Activated CD8-positive, alpha-beta memory T cell treated with anti-CD3 and anti-CD28 coated beads for 36 hours (primary cell): ENCODE measurements at regions not wholly inside any gene's neighbourhood (a gene's known extent, or its start where the extent isn't known, plus 50 kb on each side); places are given as distances from the start of the nearest gene placed in this dataset.

Experiments
- CTCF ChIA-PET: fragments of 350-600 bp; sonication (Branson Sonifier 250); formaldehyde crosslinking; loops from one replicate; lab custom pipeline; 2021; ENCODE audit warnings: antibody characterized with exemption; lab: Charles Lee
- POLR2A ChIA-PET: fragments of 350-600 bp; sonication (Branson Sonifier 250); formaldehyde crosslinking; loops from one replicate; lab custom pipeline; 2021; ENCODE audit warnings: antibody characterized with exemption; lab: Charles Lee

DNA sequence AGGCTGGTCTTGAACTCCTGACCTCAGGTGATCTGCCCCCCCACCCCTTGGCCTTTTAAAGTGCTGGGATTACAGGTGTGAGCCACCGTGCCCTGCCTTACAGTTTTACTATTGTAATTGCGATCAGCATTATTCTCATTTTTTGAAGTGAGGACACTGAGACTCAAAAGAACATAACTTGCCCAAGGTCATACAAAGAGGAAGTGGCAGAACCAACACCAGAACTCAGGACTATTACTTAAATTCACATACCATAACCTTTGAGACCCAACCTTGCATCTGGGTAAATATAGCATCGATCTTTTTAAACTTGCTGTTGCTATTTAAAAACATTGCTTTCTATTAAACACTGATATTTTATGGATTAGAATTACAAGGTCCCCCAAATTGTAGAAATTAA lies 54.2 kb downstream of the FOXI1 start:
- CTCF ChIA-PET = interaction anchor here (0.6 kb wide), 1 partner anchor 16 kb away, joined by 3 read pairs; no protein-coding TSS in a partner anchor

DNA sequence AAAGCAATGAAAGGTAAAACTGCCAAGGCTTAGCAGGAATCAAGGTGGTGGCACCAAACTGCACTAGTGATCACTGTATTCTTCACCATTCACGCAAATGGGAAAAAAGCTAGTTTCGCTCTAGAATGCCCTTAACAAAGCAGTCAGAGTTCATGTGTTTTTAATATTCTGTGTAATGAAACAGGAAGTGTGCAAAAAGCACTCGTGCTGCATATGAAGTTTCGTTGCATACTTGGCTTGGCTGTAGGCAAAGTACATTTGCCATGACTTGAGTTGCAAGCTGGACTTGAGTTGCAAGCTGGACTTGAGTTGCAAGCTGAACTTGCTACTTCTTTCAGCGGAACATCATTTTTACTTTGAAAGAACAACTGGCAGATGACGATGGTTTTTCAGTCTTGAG lies 55.4 kb downstream of the FOXI1 start:
- ChIA-PET CTCF (no interaction called here), POLR2A (no interaction called here)

More for the DNA sequence above, 54.2 kb downstream of the FOXI1 start:
- POLR2A ChIA-PET = no interaction called here

DNA sequence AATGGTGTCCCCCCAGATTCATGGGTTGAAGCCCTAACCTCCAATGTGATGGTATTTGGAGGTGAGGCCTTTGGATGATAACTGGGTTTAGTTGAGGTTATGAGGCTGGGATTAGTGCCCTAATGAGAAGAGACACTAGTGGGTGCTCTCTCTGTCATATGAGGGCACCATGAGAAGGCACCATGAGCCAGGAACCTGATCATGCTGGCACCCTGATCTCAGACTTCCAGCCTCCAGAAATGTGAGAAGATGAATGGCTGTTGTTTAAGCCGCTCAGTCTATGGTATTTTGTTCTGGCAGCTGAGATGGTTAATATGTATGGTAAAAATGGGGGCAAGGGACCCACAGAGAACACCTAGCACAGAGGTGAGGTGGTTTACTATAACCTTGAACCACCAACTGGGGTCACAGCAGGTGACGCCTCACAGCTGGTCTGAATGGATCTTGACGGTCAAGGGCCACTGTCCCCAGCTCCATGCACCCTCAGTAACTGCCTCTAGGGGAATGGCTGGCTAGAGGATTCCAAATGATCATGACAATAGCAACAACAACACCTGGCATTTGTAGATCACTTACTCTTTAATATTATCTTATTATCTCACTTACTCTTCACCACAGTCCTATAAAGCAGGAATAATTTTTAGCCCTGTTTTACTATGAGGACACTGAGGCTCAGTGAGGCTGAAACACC lies 57.1 kb downstream of the FOXI1 start:
- POLR2A ChIA-PET = no interaction called here
- CTCF ChIA-PET = no interaction called here

DNA sequence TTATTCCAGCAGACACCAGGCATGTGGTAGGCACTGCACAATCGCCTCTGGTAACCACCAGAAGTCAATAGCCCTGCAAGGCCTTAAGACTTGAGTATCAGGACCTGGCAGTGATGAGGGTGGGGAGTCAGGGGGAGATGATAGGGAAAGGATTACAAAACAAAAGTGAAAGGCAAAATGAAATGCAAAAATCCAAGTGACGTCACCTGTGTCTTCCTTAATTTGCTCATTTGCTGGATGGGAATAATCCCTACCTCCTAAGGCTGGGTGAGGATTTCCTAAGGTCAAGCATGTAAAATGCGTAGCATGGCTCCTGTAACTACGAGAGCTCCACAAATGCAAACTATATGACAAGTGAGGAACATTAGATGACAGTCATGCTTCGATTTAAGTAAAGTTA lies 58.4 kb downstream of the FOXI1 start:
- CTCF ChIA-PET = no interaction called here
- POLR2A ChIA-PET = no interaction called here

DNA sequence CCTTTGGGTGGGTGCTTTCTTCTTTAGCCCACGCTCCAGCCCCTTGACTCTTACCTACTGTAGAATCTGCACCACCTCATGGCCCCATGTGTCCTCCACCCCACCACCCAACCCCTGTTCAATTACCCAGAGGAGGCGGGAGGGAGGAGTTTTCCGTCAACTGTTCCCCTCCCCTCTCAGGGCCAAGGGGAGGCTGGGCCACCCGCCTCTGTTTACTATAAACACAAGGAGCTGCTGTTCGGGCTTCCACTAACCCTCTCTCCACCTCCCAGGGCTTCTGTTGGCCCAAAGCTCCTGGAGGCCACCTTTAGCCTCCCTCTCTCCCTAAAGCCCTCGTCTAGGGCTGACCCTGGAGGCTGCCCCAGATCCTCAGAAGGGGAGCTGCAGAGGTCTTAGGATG lies 59.2 kb downstream of the FOXI1 start:
- POLR2A ChIA-PET = no interaction called here
- CTCF ChIA-PET = no interaction called here

DNA sequence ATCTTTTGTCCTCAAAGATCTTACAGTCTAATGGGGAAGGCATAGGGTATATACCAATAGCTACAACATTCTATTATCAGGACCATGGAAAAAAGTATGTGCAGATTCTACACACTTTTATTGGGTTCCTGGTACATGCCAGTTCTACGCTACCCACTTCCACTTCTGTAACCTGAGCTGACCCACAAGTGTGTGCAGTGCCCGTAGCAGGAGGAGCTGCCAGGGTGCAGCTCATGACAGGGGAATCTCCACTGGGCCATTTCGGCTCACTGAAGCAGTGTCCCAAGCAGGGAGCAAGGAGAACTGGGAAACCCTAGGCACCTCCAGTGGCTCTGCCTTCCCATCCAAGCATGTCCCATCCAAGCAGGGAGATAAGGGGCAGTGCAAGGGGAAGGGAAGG lies 60.4 kb downstream of the FOXI1 start:
- POLR2A ChIA-PET = no interaction called here
- CTCF ChIA-PET = no interaction called here

DNA sequence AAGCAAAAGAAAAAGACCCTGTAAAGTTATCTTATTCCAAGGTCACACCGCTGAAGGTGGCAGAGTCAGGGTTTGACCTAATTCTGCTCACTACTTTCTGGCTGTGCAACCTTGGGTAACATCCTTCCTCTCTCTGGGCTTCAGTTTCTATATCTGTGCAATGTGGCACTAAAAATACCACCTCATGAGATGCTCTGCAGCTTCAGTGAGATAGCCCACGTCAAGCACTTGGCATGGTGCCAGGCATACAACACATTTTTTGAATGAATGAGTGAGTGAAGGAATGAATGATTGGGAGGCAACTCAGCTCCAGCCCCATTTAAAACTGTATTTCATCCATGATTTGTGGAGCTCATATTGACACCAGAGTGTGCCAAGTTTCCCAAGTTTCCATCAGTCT lies 62.3 kb downstream of the FOXI1 start:
- CTCF ChIA-PET = no interaction called here

DNA sequence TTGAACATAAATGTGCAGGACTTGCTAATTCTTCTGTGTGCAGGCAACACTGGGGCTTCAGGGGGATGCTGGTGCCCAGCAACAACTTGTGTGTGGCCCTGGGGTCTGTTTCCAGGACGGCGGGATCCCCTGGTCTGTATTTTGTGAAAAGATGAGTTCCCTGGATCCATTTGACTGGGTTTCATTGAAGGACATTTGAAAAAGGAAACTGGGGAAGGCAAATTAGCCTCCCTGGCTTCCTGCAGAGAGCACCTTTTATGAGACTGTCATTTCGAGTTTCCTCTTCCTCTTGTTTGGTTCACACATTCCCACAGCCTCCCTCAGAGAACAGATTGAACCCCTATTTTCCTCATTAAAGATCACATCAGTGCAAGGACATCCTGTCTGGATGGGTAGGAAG lies 63.1 kb downstream of the FOXI1 start:
- POLR2A ChIA-PET = no interaction called here
- CTCF ChIA-PET = no interaction called here

More for the DNA sequence above, 62.3 kb downstream of the FOXI1 start:
- POLR2A ChIA-PET = no interaction called here

DNA sequence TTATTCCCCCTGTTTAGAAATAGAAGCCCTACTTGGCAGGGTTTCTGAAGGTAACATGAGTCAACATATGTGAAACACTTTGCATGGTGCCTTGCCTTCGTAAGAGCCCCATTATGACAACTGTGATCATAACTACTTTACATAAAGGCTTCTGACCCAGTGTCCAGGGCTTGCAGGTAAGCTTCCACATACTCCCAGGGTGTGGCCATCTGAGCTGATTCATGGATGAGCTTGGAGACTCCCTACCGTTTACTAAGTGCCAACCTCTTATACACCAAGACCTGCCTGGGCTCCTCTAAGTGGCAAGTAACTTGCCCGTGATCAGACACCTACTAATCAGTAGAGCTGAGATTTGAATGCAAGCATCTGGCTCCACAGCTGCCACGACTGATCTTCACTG lies 62.8 kb upstream of the C5orf58 start:
- ChIA-PET POLR2A (no interaction called here), CTCF (no interaction called here)

DNA sequence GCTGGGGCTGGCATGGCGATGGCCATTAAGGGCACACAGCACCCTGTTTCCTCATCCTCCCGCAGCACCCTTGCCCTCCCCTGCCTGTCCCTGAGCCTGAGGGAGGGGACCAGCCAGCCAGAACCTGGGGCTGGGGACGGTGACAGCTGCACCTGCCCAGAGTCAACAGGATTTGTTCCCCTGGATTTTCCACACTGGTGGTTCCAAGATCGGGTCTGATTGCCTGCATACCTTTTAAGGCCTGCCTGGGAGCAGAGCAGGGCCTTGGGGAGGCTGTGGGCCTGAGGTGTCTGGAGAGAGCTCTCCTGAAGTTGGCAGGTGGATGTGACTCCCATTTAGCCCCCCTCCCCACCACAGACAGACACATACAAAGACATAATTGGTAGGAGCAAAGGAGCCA lies 61.0 kb upstream of the C5orf58 start:
- ChIA-PET POLR2A (no interaction called here), CTCF (no interaction called here)

DNA sequence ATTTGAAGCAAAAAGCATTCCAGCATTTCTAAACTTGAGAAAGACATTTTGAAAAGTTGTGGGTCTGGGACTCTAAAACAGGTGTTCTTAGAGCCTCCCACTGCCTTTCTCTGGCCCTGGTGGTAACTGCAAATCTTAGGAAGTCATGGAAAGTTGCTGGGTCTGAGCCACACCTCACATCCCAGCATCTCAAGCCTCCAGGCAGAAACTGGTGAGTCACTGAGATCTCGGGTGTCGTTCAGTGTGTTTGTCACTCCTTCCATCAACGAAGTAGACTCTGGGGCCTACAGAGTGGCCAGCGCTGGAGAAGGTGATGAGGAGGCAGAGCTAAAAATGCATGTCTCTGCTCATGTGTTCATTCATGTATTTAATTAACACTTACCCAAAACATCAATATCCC lies 59.6 kb upstream of the C5orf58 start:
- CTCF ChIA-PET = no interaction called here

DNA sequence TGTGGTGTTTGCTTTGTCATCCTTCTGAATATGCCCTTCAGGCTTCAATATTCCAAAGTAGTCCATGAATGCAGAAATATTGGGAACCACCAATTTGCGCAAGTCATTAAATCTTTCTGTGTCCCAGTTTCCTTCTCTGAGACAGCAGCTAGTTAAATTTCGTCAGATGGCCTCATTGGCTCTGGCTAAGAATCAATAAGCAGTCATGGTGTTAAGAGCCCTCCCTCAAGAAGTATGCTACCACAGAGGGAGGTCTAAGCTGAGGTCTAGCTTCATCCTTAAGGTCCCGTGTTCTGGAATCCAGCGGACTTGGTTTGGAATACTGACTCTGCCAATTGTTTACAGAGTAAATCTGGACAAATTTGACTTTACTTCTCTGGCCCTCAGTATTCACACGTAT lies 59.1 kb upstream of the C5orf58 start:
- ChIA-PET POLR2A (no interaction called here), CTCF (no interaction called here)

More for the DNA sequence above, 59.6 kb upstream of the C5orf58 start:
- POLR2A ChIA-PET = no interaction called here

DNA sequence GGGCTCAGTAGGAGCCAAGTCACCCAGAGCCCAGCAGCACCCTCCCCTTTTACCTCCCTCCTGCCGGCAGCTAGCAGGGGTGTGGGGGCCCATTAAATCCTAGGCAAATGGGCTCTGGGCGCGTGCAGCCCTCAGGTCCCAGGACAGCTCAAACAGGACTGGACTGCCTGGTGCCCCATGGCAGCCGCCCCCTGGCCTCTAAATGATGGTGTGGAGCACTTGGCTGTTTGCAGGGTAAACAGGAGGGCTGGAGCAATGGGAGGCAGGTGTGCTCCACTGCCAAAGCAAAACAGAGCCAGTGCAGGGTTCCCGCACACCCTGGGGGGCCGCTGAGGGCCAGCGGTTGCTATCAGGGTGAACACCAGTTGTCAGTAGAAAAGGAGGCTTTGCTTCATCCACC lies 55.9 kb upstream of the C5orf58 start:
- ChIA-PET CTCF (no interaction called here), POLR2A (no interaction called here)

DNA sequence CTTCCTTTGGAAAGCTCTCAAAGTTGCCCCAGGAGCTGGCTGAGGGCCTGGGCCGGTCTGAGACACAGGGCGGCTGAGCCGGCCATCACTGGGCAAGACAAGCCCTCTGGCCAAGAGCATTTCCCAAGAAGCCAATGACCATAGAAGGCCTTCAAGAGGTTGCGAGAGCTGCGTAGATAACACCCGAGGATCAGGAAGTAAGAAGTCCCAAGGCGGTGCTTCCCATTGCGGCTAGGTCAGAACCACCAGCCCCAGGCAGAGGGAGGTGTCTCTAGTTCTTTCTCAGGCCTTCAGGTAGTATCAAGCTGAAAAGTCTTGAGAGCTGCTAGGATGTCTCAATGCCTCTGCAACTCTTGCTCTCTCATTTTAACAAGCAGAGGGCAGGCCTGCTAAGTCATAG lies 54.0 kb upstream of the C5orf58 start:
- POLR2A ChIA-PET = no interaction called here

DNA sequence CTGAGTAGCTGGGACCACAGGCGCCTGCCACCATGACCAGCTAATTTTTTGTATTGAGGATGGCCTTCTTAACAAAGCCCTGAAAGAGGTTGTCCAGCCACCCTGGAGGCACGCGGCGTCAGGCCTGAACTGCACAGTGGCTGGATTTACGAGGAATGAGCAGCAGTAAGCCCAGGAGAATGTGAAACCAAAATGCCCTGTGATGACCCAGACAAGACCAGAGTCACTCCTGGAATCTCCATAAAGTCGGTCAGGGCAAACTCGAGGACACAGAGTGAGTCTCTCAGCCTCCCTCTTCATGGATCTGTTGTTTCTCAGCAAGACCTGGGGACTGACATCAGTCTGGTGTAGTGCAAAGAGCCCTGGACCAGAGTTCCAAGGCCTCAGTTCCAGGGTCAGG lies 53.2 kb upstream of the C5orf58 start:
- ChIA-PET POLR2A (no interaction called here), CTCF (interaction anchor here (0.7 kb wide), 1 partner anchor 416 kb away, joined by 3 read pairs; no protein-coding TSS in a partner anchor)

More for the DNA sequence above, 54.0 kb upstream of the C5orf58 start:
- CTCF ChIA-PET = no interaction called here

DNA sequence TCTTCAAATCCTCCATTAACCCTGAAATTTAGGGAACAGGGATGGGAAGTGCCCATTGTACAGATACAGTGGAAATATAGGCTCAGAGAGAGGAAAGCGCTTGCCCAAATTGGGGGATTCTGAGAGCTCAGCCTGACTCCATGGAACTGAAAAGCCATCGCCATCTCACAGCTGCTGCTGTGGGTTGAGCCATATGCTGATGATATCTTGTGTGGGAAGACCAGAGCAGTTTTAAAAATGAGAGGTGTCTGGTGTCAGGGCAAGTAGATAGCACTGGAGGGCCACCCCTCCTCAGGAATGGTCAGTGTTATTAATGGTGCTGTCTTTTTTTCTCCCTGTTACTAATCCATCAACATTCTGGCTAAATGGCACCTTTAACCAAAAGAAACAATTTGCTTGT lies 50.9 kb upstream of the C5orf58 start:
- ChIA-PET CTCF (no interaction called here), POLR2A (interaction anchor here (0.5 kb wide), 1 partner anchor 201 kb away, joined by 3 read pairs; no protein-coding TSS in a partner anchor)

DNA sequence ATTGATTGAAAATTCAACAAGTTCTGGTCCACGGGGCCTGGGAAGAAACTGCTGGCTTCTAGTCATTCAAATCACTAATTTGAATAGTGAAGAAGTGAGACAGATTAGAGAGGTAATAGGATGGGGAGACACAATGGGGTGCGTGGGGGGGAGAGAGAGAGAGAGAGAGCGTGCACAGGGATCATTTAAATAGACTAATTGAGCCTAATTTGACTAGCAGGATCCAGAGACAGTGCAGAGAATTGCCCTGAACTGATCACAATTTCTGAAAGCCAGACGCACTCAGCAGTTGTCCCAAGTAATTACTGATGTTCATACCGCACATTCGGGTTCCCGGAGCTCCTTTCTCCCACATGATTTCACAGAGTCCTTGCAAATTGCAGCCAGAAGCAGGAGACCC lies 50.3 kb upstream of the C5orf58 start:
- CTCF ChIA-PET = no interaction called here
- POLR2A ChIA-PET = no interaction called here
